H1 (cell line): ENCODE measurements at regions not wholly inside any gene's neighbourhood (a gene's known extent, or its start where the extent isn't known, plus 50 kb on each side); places are given as distances from the start of the nearest gene placed in this dataset.

Experiments used
- CTCF ChIA-PET: fragments of 300-600 bp; sonication (Branson Sonifier 250); formaldehyde crosslinking; loops from one replicate; lab custom pipeline; 2021; ENCODE audit not compliant: partially characterized antibody; lab: Charles Lee
- POLR2A ChIA-PET: fragments of 300-600 bp; sonication (Branson Sonifier 250); formaldehyde crosslinking; loops from one replicate; lab custom pipeline; 2021; ENCODE audit warnings: inconsistent platforms; ENCODE audit not compliant: partially characterized antibody; lab: Charles Lee
- DNase-seq, 2 experiments: peaks; one replicate each; pipeline versions ENCODE4 v3.0.0 to v3.0.0-alpha.2; 2010 to 2022; ENCODE audit warnings: low spot score in 2 of 2, low read depth in 1 of 2, mixed read lengths in 1 of 2
- FAIRE-seq: peaks from 2 replicates; lab custom pipeline; 2011; peaks lifted over from hg19 to GRCh38; lab: Jason Lieb, UNC
- H2AFZ ChIP-seq: 2 replicates; pipeline ENCODE4 v1.8.1; 2012; ENCODE audit warnings: low read length, inconsistent platforms
- H2AK5ac ChIP-seq: 2 replicates; pipeline ENCODE4 v1.6.1; 2013; ENCODE audit warnings: low read depth, low read length
- H2BK120ac ChIP-seq: replicated peaks from 2 replicates; pipeline ENCODE3; 2013; ENCODE audit warnings: low read depth, low read length, inconsistent platforms
- H2BK12ac ChIP-seq: 2 replicates; pipeline ENCODE4 v1.6.1; 2013; ENCODE audit warnings: low read depth, low read length
- H2BK15ac ChIP-seq: 2 replicates; pipeline ENCODE4 v1.6.1; 2013; ENCODE audit warnings: low read length
- H2BK20ac ChIP-seq: 2 replicates; pipeline ENCODE4 v1.6.1; 2013; ENCODE audit warnings: low read length
- H2BK5ac ChIP-seq: 2 replicates; pipeline ENCODE4 v1.6.1; 2013; ENCODE audit warnings: low read depth, low read length
- H3K14ac ChIP-seq: 2 replicates; pipeline ENCODE4 v1.6.1; 2013; ENCODE audit warnings: inconsistent platforms; ENCODE audit not compliant: insufficient read length
- H3K18ac ChIP-seq: 2 replicates; pipeline ENCODE4 v1.6.1; 2013; ENCODE audit warnings: low read length; ENCODE audit errors: extremely low read depth
- H3K23ac ChIP-seq: 2 replicates; pipeline ENCODE4 v1.6.1; 2013; ENCODE audit warnings: inconsistent platforms; ENCODE audit not compliant: insufficient read length
- H3K23me2 ChIP-seq: 2 replicates; pipeline ENCODE4 v1.6.1; 2013; ENCODE audit warnings: low read depth, low read length
- H3K27ac ChIP-seq: 2 replicates; pipeline ENCODE4 v1.6.1; 2011; ENCODE audit warnings: low read depth, low read length, inconsistent platforms
- H3K27me3 ChIP-seq, 4 experiments: replicated peaks in 1 of 4; 1 replicate in 1 of 4; 2 replicates in 3 of 4; pipeline versions ENCODE4 v1.6.1 to v1.8.1; 2011 to 2013; ENCODE audit warnings: low read length in 3 of 4, mild to moderate bottlenecking in 3 of 4, inconsistent platforms in 2 of 4, mixed read lengths in 2 of 4, moderate library complexity in 1 of 4; ENCODE audit not compliant: control insufficient read depth in 3 of 4, insufficient read depth in 3 of 4; ENCODE audit errors: extremely low read depth in 1 of 4
- H3K36me3 ChIP-seq, 4 experiments: 2 replicates each; pipeline versions ENCODE4 v1.6.1 to v1.8.1; 2011 to 2013; ENCODE audit warnings: mild to moderate bottlenecking in 4 of 4, low read length in 3 of 4, moderate library complexity in 2 of 4, control low read depth in 1 of 4, inconsistent platforms in 1 of 4; ENCODE audit not compliant: insufficient read depth in 4 of 4, control insufficient read depth in 2 of 4
- H3K4ac ChIP-seq: replicated peaks from 2 replicates; pipeline ENCODE3; 2013; ENCODE audit warnings: low read length, low read depth, mixed read lengths, inconsistent platforms; ENCODE audit not compliant: insufficient read length
- H3K4me1 ChIP-seq, 4 experiments: replicated peaks in 1 of 4; 1 replicate in 1 of 4; 2 replicates in 3 of 4; pipeline versions ENCODE4 v1.6.1 to v1.8.1; 2011 to 2013; ENCODE audit warnings: low read length in 3 of 4, inconsistent platforms in 2 of 4, mixed read lengths in 1 of 4; ENCODE audit not compliant: insufficient read depth in 4 of 4, control insufficient read depth in 3 of 4
- H3K4me2 ChIP-seq, 2 experiments: 2 replicates each; pipeline versions ENCODE4 v1.6.1 to v1.8.1; 2011 to 2013; ENCODE audit warnings: low read depth in 2 of 2, low read length in 2 of 2, control low read depth in 1 of 2, inconsistent platforms in 1 of 2, mild to moderate bottlenecking in 1 of 2; ENCODE audit not compliant: insufficient read depth in 1 of 2
- H3K4me3 ChIP-seq, 4 experiments: fragments of 200-600, 300-600 bp in 1 of 4; sonication (generic), shearing (Covaris generic), sonication (Bioruptor Twin) in 1 of 4; 2 replicates each; pipeline versions ENCODE4 v1.5.1 to v1.8.1; 2011 to 2016; ENCODE audit warnings: low read length in 4 of 4, low read depth in 3 of 4, control low read depth in 2 of 4, inconsistent platforms in 2 of 4, mild to moderate bottlenecking in 2 of 4, mixed read lengths in 1 of 4, moderate library complexity in 1 of 4; ENCODE audit not compliant: insufficient read depth in 2 of 4; ENCODE audit errors: extremely low read depth in 1 of 4
- H3K56ac ChIP-seq: replicated peaks from 2 replicates; pipeline ENCODE3; 2013; ENCODE audit warnings: low read depth, mild to moderate bottlenecking, mixed read lengths, low read length, inconsistent platforms; ENCODE audit not compliant: insufficient read length
- H3K79me1 ChIP-seq: 2 replicates; pipeline ENCODE4 v1.6.1; 2013; ENCODE audit warnings: low read depth, low read length, control low read depth
- H3K79me2 ChIP-seq, 2 experiments: 2 replicates each; pipeline versions ENCODE4 v1.6.1 to v1.8.1; 2012 to 2013; ENCODE audit warnings: low read length in 2 of 2, mild to moderate bottlenecking in 2 of 2, inconsistent platforms in 1 of 2; ENCODE audit not compliant: insufficient read depth in 2 of 2, control insufficient read depth in 1 of 2
- H3K9ac ChIP-seq, 4 experiments: replicated peaks in 1 of 4; 1 replicate in 1 of 4; 2 replicates in 3 of 4; pipeline versions ENCODE4 v1.6.1 to v1.8.1; 2011 to 2013; ENCODE audit warnings: low read depth in 3 of 4, low read length in 3 of 4, control low read depth in 2 of 4, mild to moderate bottlenecking in 2 of 4, moderate library complexity in 2 of 4, inconsistent platforms in 1 of 4; ENCODE audit errors: extremely low read depth in 1 of 4
- H3K9me3 ChIP-seq, 2 experiments: 2 replicates each; pipeline versions ENCODE4 v1.6.1 to v1.8.1; 2012 to 2013; ENCODE audit warnings: mild to moderate bottlenecking in 2 of 2, moderate library complexity in 2 of 2, control low read depth in 1 of 2, inconsistent platforms in 1 of 2, low read depth in 1 of 2, low read length in 1 of 2, mixed read lengths in 1 of 2; ENCODE audit not compliant: insufficient read depth in 2 of 2
- H4K20me1 ChIP-seq, 2 experiments: replicated peaks in 1 of 2; 2 replicates each; pipeline versions ENCODE3 to v1.8.1; 2011 to 2013; ENCODE audit warnings: inconsistent platforms in 2 of 2, low read length in 2 of 2, mild to moderate bottlenecking in 1 of 2; ENCODE audit not compliant: insufficient read depth in 2 of 2, control insufficient read depth in 1 of 2
- H4K5ac ChIP-seq: 2 replicates; pipeline ENCODE4 v1.6.1; 2013; ENCODE audit warnings: low read length, low read depth, mixed read lengths, inconsistent platforms; ENCODE audit not compliant: insufficient read length
- H4K8ac ChIP-seq: 2 replicates; pipeline ENCODE4 v1.8.0; 2013; ENCODE audit warnings: mild to moderate bottlenecking, moderate library complexity, low read length, inconsistent platforms; ENCODE audit not compliant: insufficient read depth; ENCODE audit errors: extremely low read depth
- H4K91ac ChIP-seq: replicated peaks from 2 replicates; pipeline ENCODE3; 2013; ENCODE audit warnings: low read length, mixed read lengths, inconsistent platforms; ENCODE audit not compliant: insufficient read length
- CHD1 ChIP-seq: IDR thresholded peaks from 2 replicates; pipeline ENCODE4 v1.6.1; 2012; ENCODE audit warnings: low read depth, low read length, improper control_type of control experiment
- GABPA ChIP-seq: IDR thresholded peaks from 2 replicates; pipeline ENCODE4 v1.6.1; 2011; ENCODE audit warnings: mild to moderate bottlenecking, low read length, moderate library complexity, borderline replicate concordance; ENCODE audit not compliant: insufficient read depth
- KDM4A ChIP-seq: IDR thresholded peaks from one replicate; pipeline ENCODE4 v1.7.1; 2012; ENCODE audit warnings: low read depth, mild to moderate bottlenecking, moderate library complexity, low read length, inconsistent platforms; ENCODE audit not compliant: severe bottlenecking
- RAD21 ChIP-seq, 2 experiments: IDR thresholded peaks in 1 of 2; conservative IDR thresholded peaks in 1 of 2; 2 replicates each; pipeline ENCODE4 v1.6.1; 2011; ENCODE audit warnings: low read depth in 2 of 2, low read length in 2 of 2, improper control_type of control experiment in 1 of 2, inconsistent platforms in 1 of 2, mild to moderate bottlenecking in 1 of 2, moderate library complexity in 1 of 2
- SIN3A ChIP-seq, 2 experiments: IDR thresholded peaks in 1 of 2; conservative IDR thresholded peaks in 1 of 2; 2 replicates each; pipeline ENCODE4 v1.6.1; 2011 to 2012; ENCODE audit warnings: low read length in 2 of 2, improper control_type of control experiment in 1 of 2, low read depth in 1 of 2, mild to moderate bottlenecking in 1 of 2
- TEAD4 ChIP-seq: IDR thresholded peaks from 2 replicates; pipeline ENCODE4 v1.6.1; 2012; ENCODE audit warnings: low read depth, low read length, inconsistent platforms, mixed read lengths
- WGBS, 2 experiments: shearing (Covaris generic) in 1 of 2; methylation state at CpG; one replicate each; pipeline versions ENCODE4 v1.1.6 to v1.1.7; 2013 to 2015; ENCODE audit warnings: low lambda C conversion rate in 2 of 2, mixed read lengths in 2 of 2, inconsistent platforms in 1 of 2, low coverage in 1 of 2, missing lambda C conversion rate in 1 of 2; ENCODE audit not compliant: insufficient replicate concordance in 2 of 2, insufficient coverage in 1 of 2, insufficient read length in 1 of 2; ENCODE audit errors: extremely low coverage in 1 of 2, missing lambda C conversion rate in 1 of 2; 5-methylcytosine and 5-hydroxymethylcytosine counted together

DNA sequence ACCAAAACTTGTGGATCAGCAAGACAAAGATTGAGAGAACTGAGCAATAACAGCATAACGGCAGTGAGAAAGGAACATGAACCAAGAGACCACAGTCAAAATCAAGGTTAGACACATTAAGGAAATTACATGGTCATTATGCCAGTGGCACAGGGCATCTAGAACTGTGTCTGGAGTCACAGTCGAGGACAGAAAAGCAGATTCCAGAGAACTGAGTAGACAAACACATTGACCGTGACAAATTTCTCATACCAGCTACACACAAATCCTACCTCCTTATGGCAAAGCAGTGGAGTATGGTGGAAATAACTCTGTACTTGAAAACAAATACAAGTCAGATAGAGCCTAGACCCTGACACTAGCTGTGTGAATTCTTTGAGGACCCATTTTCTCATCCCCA, 367.3 kb downstream of the DUSP6 start:
- ChIA-PET POLR2A (interaction anchor here (0.7 kb wide), 1 partner anchor 347 kb away, joined by 3 read pairs; no protein-coding TSS in a partner anchor), CTCF (no interaction called here)
- no peak overlapping the region for H2BK15ac ChIP-seq
- no peak overlapping the region for H2AK5ac ChIP-seq
- DNase-seq (no peak), FAIRE-seq (no peak)
- no peaks in the 10 kb centered on the region for H3K23me2 ChIP-seq
- peaks cover 0 to 4% (median 1%) of the 10 kb centered on the region in 4 experiments; a peak in 2 of 7 replicates for H3K4me1 ChIP-seq
- H3K27me3 ChIP-seq: no peaks in the 10 kb centered on the region
- H3K56ac ChIP-seq: no peak overlapping the region
- 93% methylated on average over 3 of the region's 3 CpGs; no CpG with 5 or more reads in 1 of the 2 experiments for WGBS, 2 experiments
- H3K18ac ChIP-seq: no peak overlapping the region
- no peak overlapping the region for H3K14ac ChIP-seq
- no peak overlapping the region for H2BK120ac ChIP-seq
- no peak overlapping the region for H2BK20ac ChIP-seq
- H3K9me3 ChIP-seq: no peaks in the 10 kb centered on the region
- no peak overlapping the region for H3K27ac ChIP-seq
- H2AFZ ChIP-seq: no peak overlapping the region
- H4K91ac ChIP-seq: no peak overlapping the region
- H3K9ac ChIP-seq: no peak overlapping the region
- no peaks in the 10 kb centered on the region for H3K79me2 ChIP-seq
- no peak overlapping the region for H4K8ac ChIP-seq
- no peak overlapping the region for H3K4me3 ChIP-seq
- H3K23ac ChIP-seq: no peak overlapping the region
- no peak overlapping the region for H4K5ac ChIP-seq
- H3K4ac ChIP-seq: no peak overlapping the region
- no peak overlapping the region for H2BK5ac ChIP-seq
- H2BK12ac ChIP-seq: no peak overlapping the region
- H3K79me1 ChIP-seq: no peaks in the 10 kb centered on the region
- H3K36me3 ChIP-seq: no peaks in the 10 kb centered on the region
- no peak overlapping the region for H3K4me2 ChIP-seq
- no peaks in the 10 kb centered on the region for H4K20me1 ChIP-seq
- TF ChIP-seq TEAD4 (no peak), SIN3A (conservative IDR thresholded peaks at IDR 0.05 in 1 of 2, IDR thresholded peaks at IDR 0.05 in 1 of 2; ENCODE audit: low read depth in 1 of 2, low read length in 2 of 2) (no peak), GABPA (no peak), RAD21 (IDR thresholded peaks at IDR 0.05 in 1 of 2, conservative IDR thresholded peaks at IDR 0.05 in 1 of 2; ENCODE audit: low read depth in 2 of 2, low read length in 2 of 2) (no peak), CHD1 (no peak), KDM4A (no peak)
